Activated B cell treated with CpG ODN at 0.5 μM for 24 hours (primary cell): ENCODE measurements at regions not wholly inside any gene's neighbourhood (a gene's known extent, or its start where the extent isn't known, plus 50 kb on each side); places are given as distances from the start of the nearest gene placed in this dataset.

Experiments used
- ATAC-seq: fragments of 200-7000 bp; cut with Tn5 transposase; one replicate; pipeline ENCODE4 v1.10.0; 2021; ENCODE audit warnings: low read depth, mild to moderate bottlenecking, moderate library complexity
- CTCF ChIA-PET: fragments of 350-600 bp; sonication (Branson Sonifier 250); formaldehyde crosslinking; loops from one replicate; lab custom pipeline; 2021; ENCODE audit warnings: antibody characterized with exemption; lab: Charles Lee
- POLR2A ChIA-PET: fragments of 350-600 bp; sonication (Branson Sonifier 250); formaldehyde crosslinking; loops from one replicate; lab custom pipeline; 2021; ENCODE audit warnings: antibody characterized with exemption; lab: Charles Lee
- DNase-seq: peaks from one replicate; pipeline ENCODE4 v3.0.0; 2022
- H3K27ac Mint-ChIP-seq: one replicate; pipeline ENCODE4 v1.8.0; 2020; ENCODE audit warnings: mixed read lengths
- H3K27me3 Mint-ChIP-seq: one replicate; pipeline ENCODE4 v1.8.0; 2021; ENCODE audit warnings: mixed read lengths
- H3K36me3 Mint-ChIP-seq: one replicate; pipeline ENCODE4 v1.8.0; 2021; ENCODE audit warnings: low read depth, mixed read lengths
- H3K4me1 Mint-ChIP-seq: one replicate; pipeline ENCODE4 v1.8.0; 2021; ENCODE audit warnings: mixed read lengths
- H3K4me3 Mint-ChIP-seq: one replicate; pipeline ENCODE4 v1.8.0; 2020; ENCODE audit warnings: mild to moderate bottlenecking, mixed read lengths
- H3K9me3 Mint-ChIP-seq: one replicate; pipeline ENCODE4 v1.8.0; 2020; ENCODE audit warnings: mixed read lengths
- CTCF ChIP-seq: fragments of 200-600 bp; IDR thresholded peaks from one replicate; pipeline ENCODE4 v1.8.0; 2022; ENCODE audit warnings: antibody characterized with exemption, mild to moderate bottlenecking
- intact Hi-C: fragments of 100-400 bp; cut with micrococcal nuclease; formaldehyde crosslinking; loops from one replicate; pipeline ENCODE4 v1.15.1; 2024

GRCh38 chr10:21065621-21066248 is 168.6 kb upstream of the NEBL start:
- intact Hi-C loops: no loop called here
- H3K36me3 Mint-ChIP-seq: no peaks in the 10 kb centered on the region
- no peak overlapping the region for H3K27ac Mint-ChIP-seq
- TF ChIP-seq CTCF: no peak
- CTCF ChIA-PET: no interaction called here
- H3K27me3 Mint-ChIP-seq: no peaks in the 10 kb centered on the region
- DNase-seq: no peak
- no peaks in the 10 kb centered on the region for H3K4me1 Mint-ChIP-seq
- H3K4me3 Mint-ChIP-seq: no peak overlapping the region
- POLR2A ChIA-PET: no interaction called here
- ATAC-seq: no peak
- H3K9me3 Mint-ChIP-seq: no peaks in the 10 kb centered on the region

GRCh38 chr10:21061982-21062381 is 164.9 kb upstream of the NEBL start:
- peaks cover 4% of the 10 kb centered on the region for H3K9me3 Mint-ChIP-seq
- no peaks in the 10 kb centered on the region for H3K27me3 Mint-ChIP-seq
- no peak overlapping the region for H3K27ac Mint-ChIP-seq
- ATAC-seq (no peak), DNase-seq (no peak)
- H3K36me3 Mint-ChIP-seq: no peaks in the 10 kb centered on the region
- TF ChIP-seq CTCF: no peak
- CTCF ChIA-PET: no interaction called here
- H3K4me1 Mint-ChIP-seq: no peaks in the 10 kb centered on the region
- POLR2A ChIA-PET: no interaction called here
- intact Hi-C loops: no loop called here
- no peak overlapping the region for H3K4me3 Mint-ChIP-seq

GRCh38 chr10:21061184-21061583 is 164.1 kb upstream of the NEBL start:
- DNase-seq (no peak), ATAC-seq (no peak)
- no peak overlapping the region for H3K27ac Mint-ChIP-seq
- H3K9me3 Mint-ChIP-seq: peaks cover 6% of the 10 kb centered on the region
- no peaks in the 10 kb centered on the region for H3K27me3 Mint-ChIP-seq
- no peak overlapping the region for H3K4me3 Mint-ChIP-seq
- POLR2A ChIA-PET: no interaction called here
- intact Hi-C loops: no loop called here
- TF ChIP-seq CTCF: no peak
- H3K4me1 Mint-ChIP-seq: no peaks in the 10 kb centered on the region
- no peaks in the 10 kb centered on the region for H3K36me3 Mint-ChIP-seq
- CTCF ChIA-PET: no interaction called here

GRCh38 chr10:21060626-21061025 is 163.5 kb upstream of the NEBL start:
- intact Hi-C loops: no loop called here
- Mint-ChIP-seq H3K27me3 (no peaks in the 10 kb centered on the region), H3K4me1 (no peaks in the 10 kb centered on the region), H3K27ac (no peak overlapping the region), H3K4me3 (no peak overlapping the region), H3K9me3 (peaks cover 6% of the 10 kb centered on the region), H3K36me3 (no peaks in the 10 kb centered on the region)
- ChIA-PET CTCF (no interaction called here), POLR2A (no interaction called here)
- no peak for DNase-seq
- ATAC-seq: no peak
- no peak for TF ChIP-seq CTCF

- Mint-ChIP-seq H3K27me3 (no peaks in the 10 kb centered on the region), H3K9me3 (peaks cover 6% of the 10 kb centered on the region), H3K27ac (no peak overlapping the region), H3K4me3 (no peak overlapping the region), H3K4me1 (no peaks in the 10 kb centered on the region), H3K36me3 (no peaks in the 10 kb centered on the region)
- ATAC-seq (no peak), DNase-seq (no peak)
- TF ChIP-seq CTCF: no peak
- CTCF ChIA-PET: no interaction called here
- POLR2A ChIA-PET: no interaction called here
- intact Hi-C loops: no loop called here
Measured at GRCh38 chr10:21057989-21058388, 160.9 kb upstream of the NEBL start.
